ENCODE measurements at regions not wholly inside any gene's neighbourhood (a gene's known extent, or its start where the extent isn't known, plus 50 kb on each side); places are given as distances from the start of the nearest gene placed in this dataset.

DNA sequence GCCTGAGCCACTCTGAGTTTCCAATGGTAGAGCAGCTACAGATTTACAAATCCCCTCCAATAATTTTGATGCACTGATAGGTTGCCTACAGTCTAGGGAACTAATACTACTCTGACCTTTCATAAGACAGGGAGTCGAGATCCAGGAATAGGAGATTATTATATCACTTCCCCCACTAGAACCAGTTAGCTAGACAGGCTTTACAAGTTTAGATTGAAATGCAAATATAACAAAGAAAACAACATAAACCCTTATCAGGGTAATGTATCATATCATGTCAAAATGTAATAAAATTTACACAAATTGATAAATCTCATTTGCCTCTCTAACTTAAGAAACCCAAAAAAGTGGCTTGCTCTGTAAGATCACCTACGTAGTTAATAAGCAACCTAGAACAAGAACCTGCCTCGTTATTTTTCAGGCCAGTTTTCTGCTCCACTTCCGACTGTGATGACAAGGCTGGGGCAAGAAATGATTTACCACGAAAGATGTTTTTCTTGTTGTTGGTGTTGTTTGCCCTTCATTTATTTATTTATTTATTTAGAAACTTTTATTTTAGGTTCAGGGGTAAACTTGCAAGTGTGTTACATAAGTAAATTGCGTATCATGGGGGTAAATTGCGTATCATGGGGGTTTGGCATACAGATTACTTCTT lies 504.2 kb upstream of the ID4 start:
- no peak for DNase-seq (ENCODE audit: low spot score)
- TF ChIP-seq, protein P1, sequence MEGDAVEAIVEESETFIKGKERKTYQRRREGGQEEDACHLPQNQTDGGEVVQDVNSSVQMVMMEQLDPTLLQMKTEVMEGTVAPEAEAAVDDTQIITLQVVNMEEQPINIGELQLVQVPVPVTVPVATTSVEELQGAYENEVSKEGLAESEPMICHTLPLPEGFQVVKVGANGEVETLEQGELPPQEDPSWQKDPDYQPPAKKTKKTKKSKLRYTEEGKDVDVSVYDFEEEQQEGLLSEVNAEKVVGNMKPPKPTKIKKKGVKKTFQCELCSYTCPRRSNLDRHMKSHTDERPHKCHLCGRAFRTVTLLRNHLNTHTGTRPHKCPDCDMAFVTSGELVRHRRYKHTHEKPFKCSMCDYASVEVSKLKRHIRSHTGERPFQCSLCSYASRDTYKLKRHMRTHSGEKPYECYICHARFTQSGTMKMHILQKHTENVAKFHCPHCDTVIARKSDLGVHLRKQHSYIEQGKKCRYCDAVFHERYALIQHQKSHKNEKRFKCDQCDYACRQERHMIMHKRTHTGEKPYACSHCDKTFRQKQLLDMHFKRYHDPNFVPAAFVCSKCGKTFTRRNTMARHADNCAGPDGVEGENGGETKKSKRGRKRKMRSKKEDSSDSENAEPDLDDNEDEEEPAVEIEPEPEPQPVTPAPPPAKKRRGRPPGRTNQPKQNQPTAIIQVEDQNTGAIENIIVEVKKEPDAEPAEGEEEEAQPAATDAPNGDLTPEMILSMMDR (IDR thresholded peaks at IDR 0.05; ENCODE audit: extremely low read depth, missing control alignments), result no peak

DNA sequence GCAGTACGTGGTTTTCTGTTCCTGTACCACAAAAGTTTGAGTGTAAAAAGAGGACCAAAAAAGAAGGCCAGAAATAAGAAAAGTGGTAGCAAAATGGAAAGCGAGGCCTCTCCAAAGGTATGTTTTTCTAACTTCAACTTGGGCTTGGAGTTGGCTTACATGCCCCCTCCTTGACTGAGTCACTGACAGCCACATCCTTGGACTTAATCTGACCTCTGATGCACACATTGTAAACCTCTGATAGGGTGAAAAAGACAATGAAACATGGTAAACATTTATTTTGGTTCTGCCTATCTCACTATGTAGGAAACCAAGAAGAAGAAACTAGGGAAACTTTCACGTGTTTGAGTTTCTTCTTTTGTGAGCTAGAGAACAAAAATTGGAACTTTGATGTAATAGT lies 503.2 kb upstream of the ID4 start:
- TF ChIP-seq, protein P1 (IDR thresholded peaks at IDR 0.05; ENCODE audit: extremely low read depth, missing control alignments), result no peak
- DNase-seq (ENCODE audit: low spot score), result no peak

DNA sequence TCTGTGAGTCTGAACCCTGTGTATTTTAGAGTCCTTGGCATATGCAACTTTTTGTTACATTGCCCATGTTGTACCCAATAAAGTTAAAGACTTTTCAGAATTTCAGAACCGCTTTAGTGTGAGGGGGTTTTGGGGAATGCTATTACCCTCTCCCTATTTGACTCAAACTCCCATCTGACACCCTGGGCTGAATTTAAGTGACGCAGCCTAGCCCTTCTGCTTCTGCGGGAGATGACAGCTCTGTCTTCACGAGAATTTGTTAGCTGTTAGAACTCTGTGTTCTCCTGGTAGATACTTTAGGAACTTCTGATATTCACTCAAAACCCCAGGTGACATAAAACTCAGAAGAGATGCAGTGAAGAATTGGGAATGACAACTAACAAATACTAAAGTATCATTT lies 500.6 kb upstream of the ID4 start:
- DNase-seq (ENCODE audit: low spot score), result no peak
- TF ChIP-seq, protein P1 (IDR thresholded peaks at IDR 0.05; ENCODE audit: extremely low read depth, missing control alignments), result no peak

DNA sequence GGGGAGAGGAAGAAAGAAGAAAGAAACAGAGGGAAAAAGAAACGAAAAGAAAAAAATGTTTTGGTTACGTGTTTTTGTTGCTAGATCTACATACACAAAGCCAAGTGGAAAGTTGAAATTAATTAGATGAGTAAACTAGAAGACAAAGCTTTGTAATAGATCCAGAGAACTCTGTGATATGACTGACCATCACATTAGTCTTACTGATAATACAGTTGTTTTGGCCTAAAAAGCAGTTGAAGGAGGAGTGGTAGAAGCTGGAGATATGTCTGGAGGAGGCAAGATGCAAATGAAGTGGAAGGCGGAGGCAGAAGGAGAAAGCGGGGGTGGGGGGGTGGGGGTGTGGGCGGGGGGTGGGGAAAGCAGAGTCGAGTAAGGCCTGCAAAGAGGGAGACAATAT lies 500.1 kb upstream of the ID4 start:
- TF ChIP-seq, protein P1 (IDR thresholded peaks at IDR 0.05; ENCODE audit: extremely low read depth, missing control alignments), result no peak
- DNase-seq (ENCODE audit: low spot score), result no peak

DNA sequence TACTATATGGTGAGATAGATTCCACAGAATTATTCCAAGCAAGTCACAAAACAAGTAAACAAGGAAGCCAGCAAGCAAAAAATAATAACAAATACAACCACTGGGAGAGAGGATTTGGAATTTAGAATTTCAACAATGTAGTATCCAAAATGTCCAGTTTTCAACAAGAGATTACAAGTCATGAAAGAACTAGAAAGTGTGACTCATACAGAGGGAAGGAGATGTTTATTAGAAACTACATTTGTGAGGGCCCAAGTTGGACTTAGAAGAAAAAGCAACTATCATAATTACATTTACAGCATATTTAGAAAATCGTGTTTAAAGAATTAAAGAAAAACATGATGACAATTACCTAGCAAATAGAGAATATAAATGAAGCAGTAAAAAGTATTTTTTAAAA lies 494.6 kb upstream of the ID4 start:
- DNase-seq (ENCODE audit: low spot score), result no peak
- TF ChIP-seq, protein P1 (IDR thresholded peaks at IDR 0.05; ENCODE audit: extremely low read depth, missing control alignments), result no peak

DNA sequence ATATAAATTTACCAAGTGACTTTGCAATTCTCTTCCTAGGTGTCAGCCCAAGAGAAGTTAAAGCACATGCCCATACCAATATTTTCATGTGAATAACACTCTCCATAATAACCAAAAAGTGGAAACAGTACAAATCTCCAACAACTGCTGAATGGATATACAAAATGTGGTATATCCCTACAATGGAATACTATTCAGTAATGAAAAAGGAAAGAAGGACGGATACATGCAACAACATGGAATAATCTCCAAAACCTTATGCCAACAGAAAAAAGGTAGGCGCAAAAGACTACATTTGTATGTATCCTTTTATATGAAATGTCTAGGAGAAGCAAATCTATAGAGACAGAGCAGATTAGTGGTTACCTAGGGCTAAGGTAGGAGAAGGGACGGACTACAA lies 487.7 kb upstream of the ID4 start:
- DNase-seq (ENCODE audit: low spot score), result no peak
- TF ChIP-seq, protein P1 (IDR thresholded peaks at IDR 0.05; ENCODE audit: extremely low read depth, missing control alignments), result no peak

DNA sequence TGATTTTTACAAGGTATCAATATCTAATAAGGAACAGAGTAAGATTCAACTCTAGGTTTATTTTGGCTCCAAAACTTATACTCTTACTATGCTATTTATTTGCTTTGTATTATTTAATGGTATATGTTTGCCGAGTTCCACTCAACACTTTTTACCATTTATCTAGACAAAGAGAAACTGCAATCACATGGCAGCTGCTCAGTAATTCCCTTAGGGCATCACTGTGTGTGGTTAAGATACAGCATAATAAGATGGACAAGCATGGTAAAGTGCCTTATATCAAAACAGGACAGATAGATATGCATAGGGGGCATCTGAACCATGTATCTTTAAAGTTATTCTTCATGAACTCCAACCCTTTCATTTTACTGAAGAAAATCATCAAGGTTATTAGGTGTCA lies 483.0 kb upstream of the ID4 start:
- TF ChIP-seq, protein P1 (IDR thresholded peaks at IDR 0.05; ENCODE audit: extremely low read depth, missing control alignments), result no peak
- no peak for DNase-seq (ENCODE audit: low spot score)

Measured in GM20000 (cell line).